Esophagus squamous epithelium (tissue), 5 donors: ENCODE measurements at regions not wholly inside any gene's neighbourhood (a gene's known extent, or its start where the extent isn't known, plus 50 kb on each side); places are given as distances from the start of the nearest gene placed in this dataset.
"Not testable (repeated sequence)": the region's sequence is repeated elsewhere in the genome, so short reads cannot be mapped to it uniquely, and the experiment has no call there.

Experiments
- DNase-seq: peaks from one replicate; lab custom pipeline; 2025; lab: John Stamatoyannopoulos, UW
- H3K27ac ChIP-seq, 4 donors: fragments of 200-600 bp; sonication (generic); one replicate each; pipeline ENCODE4 v1.5.1; 2016 to 2019; ENCODE audit warnings: mild to moderate bottlenecking in 1 of 4
- H3K27me3 ChIP-seq, 4 donors: fragments of 200-600 bp; sonication (generic); 1 replicate in 3 of 4; 2 replicates in 1 of 4; pipeline versions ENCODE4 v1.5.1 to v1.6.0; 2017 to 2021; ENCODE audit warnings: antibody characterized with exemption in 1 of 4
- H3K36me3 ChIP-seq, 3 donors: fragments of 200-600 bp; sonication (generic); one replicate each; pipeline ENCODE4 v1.5.1; 2016 to 2019
- H3K4me1 ChIP-seq, 3 donors: fragments of 200-600 bp; sonication (generic); one replicate each; pipeline ENCODE4 v1.5.1; 2017 to 2019
- H3K4me3 ChIP-seq, 4 donors: fragments of 200-600 bp; sonication (generic); 1 replicate in 3 of 4; 2 replicates in 1 of 4; pipeline ENCODE4 v1.5.1; 2016 to 2019; ENCODE audit warnings: mild to moderate bottlenecking in 2 of 4, moderate library complexity in 1 of 4
- H3K9me3 ChIP-seq, 3 donors: fragments of 200-600 bp; sonication (generic); one replicate each; pipeline ENCODE4 v1.5.1; 2016 to 2019
- POLR2A ChIP-seq, 4 donors: fragments of 450-650 bp; IDR thresholded peaks; one replicate each; pipeline ENCODE4 v1.6.1; 2017; ENCODE audit warnings: antibody characterized with exemption in 4 of 4, mild to moderate bottlenecking in 4 of 4, moderate library complexity in 3 of 4
- WGBS, 2 donors: methylation state at CpG; one replicate each; pipeline ENCODE4 v1.1.5; 2018; 5-methylcytosine and 5-hydroxymethylcytosine counted together
- intact Hi-C: fragments of 100-400 bp; cut with DNase I; formaldehyde crosslinking; loops from one replicate; pipeline ENCODE4 v1.15.0; 2022
- TF ChIP-seq, protein P1 (sequence below), 6 experiments: fragments of 450-650 bp in 4 of 6; fragments of 200-600 bp in 2 of 6; sonication (generic) in 2 of 6; IDR thresholded peaks; one replicate each; pipeline ENCODE4 v1.5.1; 2016 to 2019; ENCODE audit warnings: antibody characterized with exemption in 6 of 6, mild to moderate bottlenecking in 4 of 6, moderate library complexity in 4 of 6
- donor health status: DM: yes; HTN: yes; CAD: no.

DNA sequence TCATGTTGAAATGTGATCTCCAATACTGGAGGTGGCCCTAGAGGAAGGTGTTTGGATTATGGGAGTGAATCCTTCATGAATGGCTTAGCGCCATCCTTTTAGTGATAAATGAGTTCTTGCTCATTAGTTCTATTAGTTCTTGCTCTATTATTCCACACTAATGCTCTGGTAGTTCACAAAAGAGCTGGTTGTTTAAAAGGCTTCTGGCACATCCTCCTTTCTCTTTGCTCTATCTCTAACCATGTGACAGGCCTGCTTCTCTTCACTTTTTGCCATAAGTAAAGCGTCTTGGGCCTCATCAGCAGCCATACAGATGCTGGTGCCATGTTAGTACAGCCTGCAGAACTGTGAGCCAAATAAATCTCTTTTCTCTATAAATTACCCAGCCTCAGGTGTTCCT is 469.9 kb downstream of the GUCY1A2 start:
- intact Hi-C loops: no loop called here
- Histone ChIP-seq H3K4me1 (no peaks in the 10 kb centered on the region), H3K27ac (no peak overlapping the region), H3K36me3 (no peaks in the 10 kb centered on the region), H3K4me3 (no peak overlapping the region), H3K9me3 (no peaks in the 10 kb centered on the region), H3K27me3 (no peaks in the 10 kb centered on the region)
- TF ChIP-seq POLR2A (IDR thresholded peaks at IDR 0.05): no peak
- TF ChIP-seq, protein P1, sequence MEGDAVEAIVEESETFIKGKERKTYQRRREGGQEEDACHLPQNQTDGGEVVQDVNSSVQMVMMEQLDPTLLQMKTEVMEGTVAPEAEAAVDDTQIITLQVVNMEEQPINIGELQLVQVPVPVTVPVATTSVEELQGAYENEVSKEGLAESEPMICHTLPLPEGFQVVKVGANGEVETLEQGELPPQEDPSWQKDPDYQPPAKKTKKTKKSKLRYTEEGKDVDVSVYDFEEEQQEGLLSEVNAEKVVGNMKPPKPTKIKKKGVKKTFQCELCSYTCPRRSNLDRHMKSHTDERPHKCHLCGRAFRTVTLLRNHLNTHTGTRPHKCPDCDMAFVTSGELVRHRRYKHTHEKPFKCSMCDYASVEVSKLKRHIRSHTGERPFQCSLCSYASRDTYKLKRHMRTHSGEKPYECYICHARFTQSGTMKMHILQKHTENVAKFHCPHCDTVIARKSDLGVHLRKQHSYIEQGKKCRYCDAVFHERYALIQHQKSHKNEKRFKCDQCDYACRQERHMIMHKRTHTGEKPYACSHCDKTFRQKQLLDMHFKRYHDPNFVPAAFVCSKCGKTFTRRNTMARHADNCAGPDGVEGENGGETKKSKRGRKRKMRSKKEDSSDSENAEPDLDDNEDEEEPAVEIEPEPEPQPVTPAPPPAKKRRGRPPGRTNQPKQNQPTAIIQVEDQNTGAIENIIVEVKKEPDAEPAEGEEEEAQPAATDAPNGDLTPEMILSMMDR (IDR thresholded peaks at IDR 0.05): no peak
- no peak for DNase-seq
- WGBS, 2 donors: 63 to 75% methylated on average over 2 of the region's 2 CpGs

DNA sequence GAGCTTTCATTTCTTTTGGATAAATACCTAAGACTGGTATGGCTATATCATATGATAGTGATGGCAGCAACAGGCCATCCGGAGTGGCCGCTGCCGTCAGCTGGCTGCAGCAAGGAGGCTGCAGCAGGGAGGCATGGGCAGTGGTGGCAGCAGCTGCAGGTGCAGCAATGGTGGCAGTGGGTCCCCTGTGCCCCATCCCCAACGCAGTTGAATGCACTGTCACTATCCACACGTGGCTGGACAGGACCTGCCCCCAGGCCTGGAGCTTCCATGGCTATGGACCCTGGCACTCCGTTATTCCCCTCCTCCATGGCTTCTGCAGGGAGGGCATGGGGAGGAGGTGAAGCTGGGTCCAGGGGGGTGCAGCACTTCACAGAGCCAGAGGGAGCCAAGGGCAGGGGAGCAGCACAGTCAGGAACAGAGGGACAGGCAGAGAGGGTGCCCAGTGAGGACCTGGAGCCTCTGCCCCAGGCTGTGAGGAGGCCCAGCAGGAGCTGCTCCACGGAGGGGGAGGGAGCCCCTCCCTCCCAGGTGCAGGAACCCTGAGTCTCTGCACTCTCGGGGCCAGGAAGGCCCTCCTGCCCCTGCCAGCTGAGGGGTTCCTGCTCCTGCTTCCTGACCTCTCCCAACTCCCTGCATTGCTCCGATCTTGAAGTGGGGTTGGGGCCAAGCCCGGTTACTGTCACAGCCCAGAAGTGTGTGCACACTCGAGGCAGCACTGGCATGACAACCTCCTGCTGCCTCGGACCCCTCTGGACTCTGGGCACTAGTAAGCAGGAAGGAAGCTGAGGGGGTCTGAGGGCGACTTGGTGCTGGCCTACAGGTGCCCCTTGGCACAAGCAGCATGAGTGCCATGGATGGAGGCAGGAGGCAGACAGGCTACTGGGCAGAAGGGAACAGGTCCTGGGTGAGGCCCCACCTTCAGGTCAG is 466.3 kb downstream of the GUCY1A2 start:
- Histone ChIP-seq H3K27ac (no peak overlapping the region), H3K36me3 (no peaks in the 10 kb centered on the region), H3K4me3 (no peak overlapping the region), H3K4me1 (no peaks in the 10 kb centered on the region), H3K27me3 (no peaks in the 10 kb centered on the region), H3K9me3 (no peaks in the 10 kb centered on the region)
- WGBS, 2 donors: 75 to 83% methylated on average over 4 to 5 of the region's 13 CpGs
- TF ChIP-seq, protein P1 (IDR thresholded peaks at IDR 0.05): no peak
- TF ChIP-seq POLR2A (IDR thresholded peaks at IDR 0.05): no peak
- DNase-seq: no peak
- intact Hi-C loops: no loop called here

DNA sequence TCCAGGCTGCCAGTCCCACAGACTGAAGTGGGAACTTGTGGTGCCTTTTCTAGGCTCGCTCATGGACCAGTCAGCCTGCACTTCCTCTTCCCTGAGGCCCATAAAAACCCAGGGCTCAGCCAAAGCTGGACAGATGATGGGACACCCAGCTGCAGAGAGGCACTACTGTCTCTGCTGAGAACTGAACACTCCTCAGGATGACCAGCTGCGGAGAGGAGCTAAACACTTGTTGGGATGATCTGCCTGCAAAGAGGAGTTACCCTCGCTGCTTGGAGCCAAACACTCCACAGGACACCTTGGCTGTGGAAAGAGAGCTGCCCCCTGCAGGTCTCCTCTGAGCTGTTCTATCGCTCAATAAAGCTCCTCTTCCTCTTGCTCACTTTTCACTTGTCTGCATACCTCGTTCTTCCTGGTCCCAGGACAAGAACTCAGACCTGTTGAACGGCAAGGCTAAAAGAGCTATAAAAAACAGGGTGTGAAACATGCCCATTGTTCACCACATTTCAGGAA is 465.5 kb downstream of the GUCY1A2 start:
- no peak for TF ChIP-seq POLR2A (IDR thresholded peaks at IDR 0.05)
- TF ChIP-seq, protein P1 (IDR thresholded peaks at IDR 0.05): no peak
- Histone ChIP-seq H3K9me3 (no peaks in the 10 kb centered on the region), H3K36me3 (no peaks in the 10 kb centered on the region), H3K4me3 (no peak overlapping the region), H3K4me1 (no peaks in the 10 kb centered on the region), H3K27me3 (no peaks in the 10 kb centered on the region), H3K27ac (no peak overlapping the region)
- DNase-seq: no peak
- WGBS, 2 donors: 68% methylated on average over 4 of the region's 6 CpGs; no CpG with 5 or more reads in 1 of the 2 donors
- intact Hi-C loops: no loop called here

DNA sequence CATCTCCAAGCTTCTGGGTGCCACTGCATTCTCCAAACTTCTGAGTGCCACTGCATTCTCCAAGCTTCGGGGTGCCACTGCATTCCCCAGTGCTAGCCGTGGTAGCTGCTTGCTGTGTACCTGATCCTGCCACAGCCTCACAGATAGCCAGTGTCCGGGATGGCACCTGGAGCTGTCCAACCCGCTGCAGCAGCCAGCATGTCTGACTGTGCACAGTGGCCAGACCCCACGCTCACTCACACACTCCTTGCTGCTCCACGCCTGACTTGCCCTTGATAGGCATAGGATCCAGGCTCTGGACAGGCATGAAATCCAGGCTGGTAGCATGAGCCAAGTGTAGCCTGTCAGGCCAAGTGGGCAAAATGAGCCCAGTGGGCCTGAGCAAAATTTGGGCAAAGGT is 465.0 kb downstream of the GUCY1A2 start:
- WGBS, 2 donors: 93% methylated on average over 3 of the region's 6 CpGs; no CpG with 5 or more reads in 1 of the 2 donors
- Histone ChIP-seq H3K27me3 (no peaks in the 10 kb centered on the region), H3K9me3 (no peaks in the 10 kb centered on the region), H3K4me3 (no peak overlapping the region), H3K36me3 (no peaks in the 10 kb centered on the region), H3K4me1 (no peaks in the 10 kb centered on the region), H3K27ac (no peak overlapping the region)
- intact Hi-C loops: no loop called here
- DNase-seq: no peak
- TF ChIP-seq, protein P1 (IDR thresholded peaks at IDR 0.05): no peak
- TF ChIP-seq POLR2A (IDR thresholded peaks at IDR 0.05): no peak

DNA sequence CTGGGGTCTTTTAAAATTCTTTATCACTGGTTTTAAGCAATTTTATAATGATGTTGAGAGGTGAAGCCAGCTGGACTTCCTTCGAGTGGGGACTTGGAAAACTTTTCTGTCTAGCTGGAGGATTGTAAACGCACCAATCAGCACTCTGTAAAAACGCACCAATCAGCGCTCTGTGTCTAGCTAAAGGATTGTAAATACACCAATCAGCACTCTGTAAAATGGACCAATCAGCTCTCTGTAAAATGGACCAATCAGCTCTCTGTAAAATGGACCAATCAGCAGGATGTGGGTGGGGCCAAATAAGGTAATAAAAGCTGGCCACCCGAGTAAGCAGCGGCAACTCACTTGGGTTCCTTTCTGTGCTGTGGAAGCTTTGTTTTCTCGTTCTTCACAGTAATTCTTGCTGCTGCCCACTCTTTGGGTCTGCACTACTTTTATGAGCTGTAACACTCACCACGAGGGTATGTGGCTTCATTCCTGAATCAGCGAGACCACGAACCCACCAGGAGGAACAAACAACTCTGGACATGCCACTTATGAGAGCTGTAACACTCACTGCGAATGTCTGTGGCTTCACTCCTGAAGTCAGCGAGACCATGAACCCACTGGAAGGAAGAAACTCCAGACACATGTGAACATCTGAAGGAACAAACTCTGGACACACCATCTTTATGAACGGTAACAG is 462.6 kb downstream of the GUCY1A2 start:
- H3K27me3 ChIP-seq, intact Hi-C loops: not testable (repeated sequence)
- 78 to 81% methylated on average over 13 of the region's 13 CpGs for WGBS, 2 donors

More for the DNA sequence above, 462.6 kb downstream of the GUCY1A2 start:
- DNase-seq, H3K4me3 ChIP-seq, H3K4me1 ChIP-seq, H3K9me3 ChIP-seq, H3K36me3 ChIP-seq, H3K27ac ChIP-seq: not testable (repeated sequence)
